HG02623 (cell line): ENCODE measurements at regions not wholly inside any gene's neighbourhood (a gene's known extent, or its start where the extent isn't known, plus 50 kb on each side); places are given as distances from the start of the nearest gene placed in this dataset.

Source experiments
- ATAC-seq: cut with Tn5 transposase; IDR thresholded peaks from one replicate; pipeline ENCODE4 v1.9.1; 2021; ENCODE audit warnings: moderate library complexity; ENCODE audit not compliant: unreplicated experiment

DNA sequence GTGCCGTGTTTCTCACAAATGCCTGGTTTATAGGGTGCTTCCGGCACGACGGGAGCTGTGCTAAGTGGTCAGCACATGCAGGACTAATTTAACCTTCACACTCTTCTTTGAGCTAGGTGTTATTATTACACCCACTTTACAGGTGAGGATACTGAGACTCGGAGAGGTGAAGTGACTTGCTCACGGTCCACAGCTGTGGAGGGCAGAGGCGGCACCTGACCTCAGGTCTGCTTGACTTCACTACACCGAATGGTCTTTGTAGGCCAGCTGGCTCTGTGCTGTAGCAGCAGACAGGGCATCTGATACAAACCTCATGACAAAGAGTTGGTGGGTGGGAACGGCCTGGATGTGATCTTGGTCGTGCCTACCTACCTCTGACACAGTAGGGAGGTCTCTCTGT is 102.0 kb upstream of the BOD1 start:
- ATAC-seq: no peak

DNA sequence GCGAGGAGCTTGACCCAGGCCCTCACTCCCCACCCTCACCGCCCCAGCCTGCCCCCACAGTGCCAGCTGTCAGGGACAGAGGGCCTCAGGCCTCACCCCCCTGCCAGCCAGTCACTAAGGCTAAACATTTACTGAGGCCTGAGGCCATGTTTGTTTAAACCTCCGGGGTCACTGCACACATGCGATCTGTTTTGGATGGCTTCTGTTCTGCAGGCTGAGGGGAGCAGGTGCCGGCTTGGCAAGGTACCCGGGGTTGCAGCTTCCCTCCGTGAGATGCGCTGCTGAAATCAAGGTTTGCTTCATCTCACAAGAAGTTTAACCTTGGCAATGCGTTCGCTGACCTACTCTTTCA is 103.3 kb upstream of the BOD1 start:
- ATAC-seq: no peak

DNA sequence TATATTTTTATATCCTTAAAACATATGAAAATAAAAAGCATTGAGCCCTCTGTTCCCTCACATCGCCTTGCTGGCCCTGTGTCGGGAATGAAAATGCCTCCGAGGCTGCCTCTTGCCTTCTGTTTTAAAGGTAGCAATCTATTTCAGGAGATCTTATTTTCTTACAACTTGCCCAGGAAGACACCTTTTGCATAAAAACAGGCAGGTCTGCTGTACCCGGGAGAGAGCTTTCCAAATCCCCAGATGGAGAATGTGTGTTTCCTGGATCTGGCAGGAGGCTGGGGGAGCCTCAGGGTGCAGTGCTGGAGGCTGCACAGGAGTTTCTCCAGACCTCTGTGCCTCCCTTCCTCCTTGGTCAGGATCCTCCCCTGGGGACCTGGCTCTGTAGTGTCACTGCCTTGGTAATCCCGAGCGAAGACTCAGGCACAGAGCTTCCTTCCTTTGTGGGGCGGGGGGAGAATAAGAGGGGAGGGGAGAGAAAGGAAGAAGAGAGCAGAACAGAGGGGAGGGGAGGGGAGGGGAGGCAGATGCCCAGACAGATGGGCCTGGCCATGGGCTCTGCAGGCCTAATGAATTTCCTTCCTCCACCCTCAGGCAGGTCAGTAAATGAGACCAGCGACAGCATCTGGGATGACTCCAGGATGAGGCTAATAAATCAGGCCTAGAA is 104.0 kb upstream of the BOD1 start:
- no peak for ATAC-seq

DNA sequence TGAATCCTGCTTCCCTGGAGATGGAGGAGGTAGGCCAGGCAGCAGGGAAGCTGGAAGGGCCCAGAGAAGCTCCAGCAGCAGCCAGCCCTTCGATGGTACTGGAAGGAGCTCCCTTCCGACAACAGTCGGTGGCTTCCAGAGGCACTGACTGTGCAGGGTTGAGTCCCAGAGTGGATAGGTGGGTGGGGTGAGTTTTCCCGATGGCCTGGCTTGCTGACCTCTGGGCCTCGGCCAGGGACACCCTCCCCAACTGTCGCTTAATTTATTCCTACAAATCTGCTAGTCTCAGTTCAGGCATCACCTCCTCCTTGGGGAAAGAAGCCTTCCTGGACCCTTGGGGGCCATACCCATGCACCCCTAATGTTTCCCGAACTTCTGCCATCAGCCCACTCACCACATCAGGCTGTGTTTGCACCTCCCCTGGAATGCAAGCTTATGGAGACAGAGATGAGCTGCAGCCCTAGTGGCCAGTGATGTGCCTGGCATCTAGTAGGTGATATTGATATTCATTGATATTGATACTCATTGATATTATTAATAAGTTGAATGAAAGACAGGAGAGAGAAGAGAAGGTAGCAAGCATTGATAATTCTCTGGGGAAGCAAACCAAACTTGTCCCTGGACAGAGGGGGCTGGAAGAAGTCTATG is 104.6 kb upstream of the BOD1 start:
- no peak for ATAC-seq

DNA sequence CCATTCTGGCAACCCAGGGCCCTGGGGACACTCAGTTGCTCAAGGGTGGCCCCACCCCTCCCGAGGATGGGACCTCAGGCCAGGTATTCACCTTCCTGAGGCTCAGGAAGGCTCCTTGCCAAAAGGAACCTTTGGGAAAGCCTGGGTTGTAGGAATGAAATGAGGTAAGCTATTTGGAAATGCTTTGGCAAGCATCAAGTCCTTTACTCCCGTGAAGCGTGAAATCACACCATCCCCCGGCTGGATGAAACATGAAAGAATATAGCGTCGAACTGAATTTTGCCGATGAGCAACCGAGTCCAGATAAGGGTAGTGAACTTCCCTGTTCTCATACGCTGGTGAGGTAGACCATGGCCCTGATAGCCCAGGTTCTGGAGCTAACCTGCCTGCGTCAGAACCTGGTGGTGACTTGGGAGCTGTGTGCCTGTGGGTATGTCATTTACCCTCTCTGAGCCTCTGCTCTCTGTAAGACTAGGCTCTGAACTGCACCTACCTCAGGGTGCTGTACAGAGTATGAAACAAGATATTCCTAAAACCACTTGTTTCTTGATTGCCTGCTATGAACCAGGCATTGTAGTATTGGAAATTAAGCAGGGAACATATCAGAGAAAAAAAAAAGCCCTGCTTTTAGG is 105.3 kb upstream of the BOD1 start:
- ATAC-seq: no peak

DNA sequence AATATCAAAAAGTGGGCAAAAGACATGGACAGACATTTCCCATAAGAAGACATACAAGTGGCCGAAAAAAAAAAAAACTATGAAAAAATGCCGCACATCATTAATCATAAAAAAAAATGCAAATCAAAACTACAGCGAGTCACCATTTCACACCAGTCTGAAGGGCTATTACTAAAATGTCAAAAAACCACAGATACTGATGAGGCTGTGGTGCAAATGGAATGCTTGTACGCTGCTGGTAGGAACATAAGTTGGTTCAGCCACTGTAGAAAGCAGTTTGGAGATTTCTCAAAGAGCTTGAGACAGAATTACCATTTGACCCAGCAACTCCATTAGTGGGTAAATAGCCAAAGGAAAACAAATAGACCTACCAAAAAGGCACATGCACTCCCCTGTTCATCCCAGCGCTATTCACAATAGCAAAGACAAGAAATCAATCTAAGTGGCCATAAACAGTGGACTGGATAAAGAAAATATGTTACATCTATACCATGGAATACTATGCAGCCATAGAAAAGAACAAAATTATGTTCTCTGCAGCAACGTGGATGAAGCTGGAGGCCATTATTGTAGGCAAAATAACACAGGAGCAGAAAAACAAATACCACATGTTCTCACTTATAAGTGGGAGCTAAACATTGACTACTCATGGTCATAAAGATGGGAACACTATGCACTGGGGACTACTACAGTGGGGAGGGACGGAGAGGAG is 110.6 kb upstream of the BOD1 start:
- no peak for ATAC-seq

DNA sequence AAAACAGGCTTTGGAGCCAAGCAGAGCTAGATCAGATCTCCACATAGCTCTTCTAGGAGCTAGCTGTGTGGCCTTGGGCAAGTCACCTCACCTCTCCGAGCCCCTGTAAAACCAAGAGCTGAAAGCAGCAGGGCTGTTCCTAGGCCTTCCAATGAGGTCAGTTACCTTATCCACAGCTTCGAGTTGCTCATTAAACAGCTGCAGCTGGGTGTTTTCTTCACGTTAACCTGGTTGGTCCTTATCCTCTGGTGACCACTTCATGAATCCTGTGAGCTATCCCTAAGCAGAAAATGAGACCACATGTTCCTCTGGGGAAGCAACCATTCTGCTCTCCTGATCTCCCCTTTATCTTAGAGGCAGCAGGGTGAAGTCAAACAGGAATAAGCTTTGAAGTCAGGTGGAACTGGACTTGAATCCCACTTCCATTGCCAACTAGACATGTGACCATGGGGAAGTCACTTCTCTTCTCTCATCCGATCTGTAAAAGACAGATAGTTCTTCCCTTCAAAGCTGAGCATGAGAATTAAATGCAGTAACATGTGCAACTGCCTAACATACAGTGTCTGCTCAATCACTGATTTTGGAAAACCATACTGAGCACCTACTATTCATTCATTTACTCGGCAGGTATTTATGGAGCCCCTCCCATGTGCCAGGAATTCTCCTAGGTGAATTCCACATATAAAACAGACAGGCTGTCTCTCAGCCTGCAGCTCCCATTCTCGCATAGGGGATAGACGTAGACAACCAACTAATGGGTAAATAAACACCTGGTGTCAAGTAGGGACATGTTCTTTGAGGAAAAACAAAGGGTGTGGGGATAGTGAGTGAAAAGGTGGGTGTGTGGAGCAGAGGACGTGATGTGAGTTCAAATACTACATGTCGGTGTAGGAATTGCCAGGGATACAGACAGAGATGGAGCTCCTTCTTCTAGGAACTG is 111.7 kb upstream of the BOD1 start:
- no peak for ATAC-seq

DNA sequence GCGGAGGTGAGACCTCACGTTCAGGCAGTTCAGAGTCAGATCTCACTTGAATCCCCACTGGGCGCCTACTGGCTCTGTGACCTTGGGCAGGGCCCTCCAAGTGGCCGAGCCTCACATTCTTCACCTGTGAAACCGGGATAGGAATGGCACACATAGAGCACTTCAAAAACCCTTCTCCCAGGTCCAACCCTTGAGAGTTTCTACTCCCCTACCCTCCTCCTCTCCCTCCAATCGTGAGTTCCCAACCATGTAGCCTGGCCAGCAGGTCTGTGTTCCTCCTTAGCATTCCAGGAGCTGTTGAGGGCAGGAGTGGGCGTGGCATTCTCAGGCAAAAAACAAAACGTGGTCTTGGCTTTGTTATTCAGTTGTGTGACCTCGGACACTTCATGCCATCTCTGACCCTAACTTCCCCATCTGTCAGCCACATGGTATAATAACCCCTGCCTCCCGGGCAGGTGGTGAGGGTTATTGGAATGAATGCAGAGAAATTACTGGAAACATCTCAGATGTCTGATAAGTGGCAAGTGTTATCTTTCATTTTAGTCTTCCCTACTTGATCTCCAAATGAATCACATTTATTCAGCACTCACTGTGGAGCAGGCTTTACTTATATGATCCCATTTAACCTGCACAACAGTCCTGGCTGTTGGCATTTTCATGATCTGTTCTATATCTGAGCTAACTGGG is 112.8 kb upstream of the BOD1 start:
- no peak for ATAC-seq

DNA sequence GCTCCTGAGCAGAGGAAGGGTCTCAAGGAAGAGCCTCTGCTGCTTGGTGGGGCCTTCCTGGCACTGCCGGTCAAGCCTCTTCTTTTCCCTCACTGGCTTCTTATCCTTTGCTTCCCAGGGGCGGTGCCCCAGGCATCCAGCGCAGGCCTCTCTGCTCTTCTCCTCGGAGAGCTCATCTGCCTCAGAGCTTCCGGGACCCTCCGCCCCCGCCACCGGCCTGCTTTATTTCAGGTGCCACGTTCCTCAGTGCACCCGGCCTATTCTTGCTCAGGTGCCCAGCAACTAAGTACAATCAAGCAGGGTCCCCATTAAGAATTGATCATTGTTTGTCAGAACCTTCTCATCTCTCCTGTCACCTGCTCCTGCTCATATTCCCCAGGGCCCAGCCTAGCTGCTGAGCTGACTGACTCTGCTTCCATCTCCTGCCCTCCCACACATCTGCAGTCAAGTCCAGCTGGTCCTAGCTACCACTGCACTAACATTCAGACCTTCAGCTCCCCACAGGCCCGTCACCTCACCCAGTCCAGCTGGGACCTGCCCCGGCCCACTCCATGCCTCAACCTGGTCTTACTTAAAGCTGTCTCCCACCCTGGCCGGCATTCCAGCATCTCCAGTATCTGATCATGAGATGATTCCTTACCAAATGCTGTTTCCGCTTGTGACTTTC is 114.3 kb upstream of the BOD1 start:
- ATAC-seq: no peak

DNA sequence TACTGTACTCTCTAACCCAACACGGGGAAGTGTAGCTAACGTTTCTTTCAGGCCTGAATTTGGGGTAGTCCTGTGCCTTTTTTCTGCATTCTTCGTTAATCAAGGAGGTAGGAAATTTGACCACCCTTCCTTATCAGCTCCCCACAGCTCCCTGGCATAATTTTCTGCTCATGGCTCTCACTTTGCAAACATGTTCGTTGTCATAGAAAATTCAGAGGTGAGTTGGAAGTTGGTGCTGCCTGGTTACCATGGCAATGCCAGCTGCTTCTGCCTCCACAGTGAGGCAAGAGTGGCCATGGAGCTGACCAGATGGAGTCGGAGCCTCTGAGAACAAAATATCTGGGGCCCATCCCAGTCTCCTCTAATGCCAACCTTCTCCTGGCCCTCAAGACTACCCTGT is 116.6 kb upstream of the BOD1 start:
- no peak for ATAC-seq

DNA sequence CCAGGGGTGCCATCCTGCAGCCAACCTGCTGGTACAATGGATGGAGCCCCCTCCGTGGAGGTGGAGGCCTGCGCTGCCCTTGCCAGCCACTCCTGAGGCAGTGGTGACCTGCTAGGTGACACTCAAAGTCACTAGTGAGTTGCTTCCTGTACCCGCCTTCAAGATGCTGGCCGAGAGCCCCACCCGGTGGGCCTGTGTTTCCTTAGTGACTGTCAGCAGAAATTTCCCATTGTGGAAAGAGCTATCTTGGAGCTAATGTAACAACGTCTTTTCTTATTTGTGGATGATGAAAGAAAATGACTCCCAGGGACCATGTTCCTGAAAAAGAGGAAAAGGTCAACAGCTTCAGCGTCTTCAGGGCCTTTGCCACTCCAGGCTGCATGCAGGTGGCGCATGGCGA is 117.0 kb upstream of the BOD1 start:
- ATAC-seq: no peak

DNA sequence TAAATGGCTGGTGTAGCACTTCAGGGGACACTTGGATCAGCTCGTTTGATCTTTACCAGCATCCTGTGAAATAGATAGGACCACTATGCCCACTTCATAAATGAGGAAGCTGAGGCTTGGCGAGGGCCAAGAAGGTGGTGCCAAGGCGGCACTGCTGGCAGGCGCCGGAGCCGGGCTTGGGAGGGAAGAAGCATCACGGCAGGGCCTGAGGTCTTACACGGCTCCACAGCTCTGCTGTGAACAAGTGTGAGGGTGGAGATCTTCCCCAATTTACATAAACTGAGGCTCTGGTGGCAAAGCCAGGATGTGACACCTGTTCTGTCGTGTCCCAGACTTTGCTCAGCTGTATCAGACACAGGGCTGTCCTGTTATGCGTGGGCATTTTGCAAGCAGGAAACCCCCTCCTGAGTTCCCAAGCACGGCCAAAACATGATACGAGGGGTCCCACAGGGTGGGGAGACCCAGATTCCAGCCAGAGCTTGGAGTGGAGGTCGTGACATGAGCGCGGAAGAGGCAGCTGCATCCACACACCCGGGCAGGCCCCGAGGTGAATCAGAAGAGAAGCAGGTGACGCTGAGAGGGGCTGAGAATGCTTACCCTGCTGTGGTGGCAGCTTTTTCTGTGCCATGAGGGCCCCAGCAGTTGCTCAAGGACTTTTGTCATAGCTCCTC is 117.5 kb upstream of the BOD1 start:
- ATAC-seq: peak; percentile 55

DNA sequence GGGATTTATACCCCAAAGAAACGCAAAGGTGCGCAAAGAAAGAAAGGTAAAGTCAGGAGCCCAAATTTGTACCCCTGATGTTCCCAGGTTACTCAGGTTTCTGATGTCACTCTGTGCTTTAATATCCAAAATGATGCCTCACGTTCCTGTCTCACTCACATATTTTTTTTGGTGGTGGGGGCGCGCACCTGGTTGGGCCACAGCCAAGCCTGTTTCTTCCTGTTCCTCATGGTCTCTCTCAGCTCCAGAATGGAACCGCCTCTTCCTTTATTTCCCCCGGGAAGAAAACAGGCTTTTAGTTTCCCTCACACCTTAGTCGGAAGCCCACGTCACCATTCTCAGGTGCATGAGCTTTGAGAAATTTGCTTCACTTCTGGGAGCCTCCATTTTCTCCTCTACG is 118.3 kb upstream of the BOD1 start:
- ATAC-seq: no peak

DNA sequence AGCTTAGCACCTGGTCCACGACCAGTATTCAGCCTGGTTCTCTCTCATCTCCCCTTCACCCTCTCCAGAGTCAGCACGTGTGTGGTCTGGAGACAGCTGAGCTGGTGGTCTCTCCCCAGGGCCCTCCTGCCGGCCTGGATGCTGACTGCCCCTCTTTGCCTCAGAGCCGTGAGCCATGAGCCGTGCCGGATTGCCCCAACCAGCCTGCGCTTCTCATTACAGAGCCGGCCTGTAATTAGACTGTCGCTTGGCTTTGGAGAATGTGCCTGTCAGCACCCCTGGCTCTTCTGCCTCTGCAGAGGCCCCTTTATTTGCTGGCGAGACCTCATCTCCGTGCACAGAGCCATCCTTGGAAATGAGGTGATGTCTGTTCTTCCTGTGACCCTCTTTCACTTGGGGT is 118.7 kb upstream of the BOD1 start:
- ATAC-seq: no peak

DNA sequence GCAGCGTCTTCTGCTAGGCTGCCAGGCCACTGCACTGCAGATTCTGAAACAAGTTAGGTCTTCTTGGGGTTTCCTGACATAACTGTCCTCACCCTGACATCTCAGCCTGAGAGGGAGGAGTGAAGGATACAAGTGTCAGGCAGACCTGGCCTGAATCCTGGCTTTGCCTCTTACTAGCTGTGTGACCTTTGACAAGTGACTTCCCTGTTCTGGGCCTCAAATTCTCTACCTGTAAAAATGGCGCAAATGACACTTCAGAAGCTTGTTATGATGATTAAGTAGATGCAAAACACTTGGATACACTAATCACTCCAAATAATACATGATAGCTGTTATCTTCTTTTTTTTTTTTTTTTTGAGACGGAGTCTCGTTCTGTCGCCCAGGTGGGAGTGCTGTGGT is 119.2 kb upstream of the BOD1 start:
- ATAC-seq: no peak

DNA sequence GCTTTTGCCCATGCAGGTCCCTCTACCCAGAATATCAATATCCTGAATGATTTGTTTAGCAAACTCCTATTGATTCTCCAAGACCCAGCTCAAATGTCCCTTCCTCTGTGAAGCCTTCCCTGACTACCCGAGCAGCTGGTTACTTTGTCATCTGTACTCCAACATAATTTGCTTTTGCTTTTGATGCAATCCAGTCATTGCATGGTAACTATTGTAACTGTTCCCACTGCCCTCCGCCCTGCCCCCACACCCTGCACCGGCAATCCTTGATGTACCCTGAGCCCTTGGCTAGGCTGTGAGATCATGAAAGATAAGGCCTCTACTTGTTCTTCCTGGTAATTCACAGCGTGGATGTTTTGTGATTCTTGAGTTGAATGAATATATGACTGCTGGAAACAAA is 119.9 kb upstream of the BOD1 start:
- ATAC-seq: no peak

DNA sequence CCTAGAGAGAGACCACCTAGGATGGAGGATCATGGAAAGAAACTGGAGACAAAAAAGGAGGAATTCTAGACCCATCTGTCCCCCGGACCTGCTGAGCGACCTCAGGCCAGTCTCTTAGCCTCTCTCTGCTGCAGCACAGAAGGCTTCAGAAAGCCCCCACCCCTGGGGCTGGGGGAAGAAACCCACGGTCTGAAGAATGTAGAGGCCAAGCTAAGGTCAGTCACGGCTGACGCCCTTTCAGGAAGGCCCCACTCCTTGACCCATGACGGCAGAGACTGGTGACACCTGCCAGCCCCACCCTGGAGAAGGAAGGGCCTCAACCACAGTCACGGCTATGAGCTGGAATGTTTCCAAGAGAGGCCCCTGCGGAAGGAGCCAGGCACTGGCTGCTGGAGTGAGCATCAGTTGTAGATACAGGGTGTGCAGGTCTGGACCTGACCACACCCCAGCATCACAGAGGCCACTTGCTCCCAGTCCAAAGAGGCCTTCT is 120.5 kb upstream of the BOD1 start:
- ATAC-seq: peak; percentile 75

DNA sequence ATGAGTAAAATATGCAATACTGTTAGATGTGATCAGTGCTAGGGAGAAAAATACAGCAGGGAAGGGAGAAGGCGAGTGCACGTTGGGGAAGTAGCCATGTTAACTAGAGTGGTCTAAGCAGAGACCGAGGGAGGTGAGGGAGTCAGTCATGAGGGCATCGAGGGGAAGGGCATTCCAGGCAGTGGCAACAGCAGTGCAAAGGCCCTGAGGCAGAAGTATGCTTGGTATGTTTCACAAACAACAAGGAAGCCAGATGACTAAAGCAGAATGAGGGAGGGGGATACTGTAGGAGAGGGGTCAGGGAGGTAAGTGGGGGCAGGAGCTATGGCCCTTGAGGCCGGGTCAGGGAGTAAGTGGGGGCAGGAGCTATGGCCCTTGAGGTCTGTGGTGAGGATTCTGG is 123.3 kb upstream of the BOD1 start:
- ATAC-seq: no peak

DNA sequence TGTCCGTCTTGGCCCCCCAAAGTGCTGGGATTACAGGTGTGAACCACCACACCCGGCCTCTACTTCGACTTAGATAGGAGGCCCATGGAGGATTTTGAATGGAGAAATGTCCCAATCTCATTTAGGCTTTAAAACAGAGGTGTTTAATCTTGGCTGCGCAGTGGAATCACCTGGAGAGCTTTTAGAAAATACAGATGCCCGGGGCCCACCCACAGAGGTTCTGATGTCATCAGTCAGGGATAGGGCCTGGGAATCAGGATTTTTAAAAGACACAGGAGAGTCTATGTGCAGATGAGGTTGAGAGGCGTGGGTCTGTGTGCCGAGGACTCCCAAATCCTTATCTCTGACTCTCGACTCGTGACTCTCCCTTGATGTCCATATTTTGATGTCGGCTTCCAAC is 124.0 kb upstream of the BOD1 start:
- ATAC-seq: no peak
